ENCODE measurements at regions not wholly inside any gene's neighbourhood (a gene's known extent, or its start where the extent isn't known, plus 50 kb on each side); places are given as distances from the start of the nearest gene placed in this dataset.
"Not testable (repeated sequence)": the region's sequence is repeated elsewhere in the genome, so short reads cannot be mapped to it uniquely, and the experiment has no call there.

DNA sequence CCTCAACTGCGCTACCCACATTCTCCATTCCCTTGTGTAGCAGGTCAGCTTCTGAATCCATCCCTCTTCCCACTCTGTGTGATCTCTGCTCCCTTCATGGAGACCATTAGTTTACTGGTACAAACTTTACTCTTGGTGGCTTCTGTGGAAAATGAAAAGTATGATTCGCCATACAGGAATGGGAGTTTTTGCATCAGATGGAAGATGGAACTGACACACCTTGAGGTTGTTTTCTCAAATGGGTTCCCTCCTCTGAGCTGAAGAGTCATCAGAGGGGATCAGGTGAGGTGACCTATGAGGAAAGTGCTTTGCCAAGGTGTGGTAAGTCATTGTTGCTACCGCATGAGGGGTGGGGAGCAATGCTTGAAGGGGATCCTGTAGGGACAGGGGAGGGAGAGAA, 266.8 kb downstream of the INHBA start:
- no peak overlapping the region for H3K4me3 ChIP-seq (ENCODE audit: low read depth, low read length)
- no peaks in the 10 kb centered on the region for H3K79me2 ChIP-seq (ENCODE audit: control insufficient read depth, insufficient read depth, low read length, unreplicated experiment)
- no peak overlapping the region for H2AFZ ChIP-seq (ENCODE audit: low read length, unreplicated experiment)
- H3K4me1 ChIP-seq (ENCODE audit: control insufficient read depth, insufficient read depth, low read length, unreplicated experiment): peaks cover 7% of the 10 kb centered on the region
- no peaks in the 10 kb centered on the region for H3K36me3 ChIP-seq (ENCODE audit: insufficient read depth, low read length)
- no peaks in the 10 kb centered on the region for H3K27me3 ChIP-seq (ENCODE audit: insufficient read depth, low read length)
- H3K27ac ChIP-seq (ENCODE audit: low read depth, low read length): no peak overlapping the region

DNA sequence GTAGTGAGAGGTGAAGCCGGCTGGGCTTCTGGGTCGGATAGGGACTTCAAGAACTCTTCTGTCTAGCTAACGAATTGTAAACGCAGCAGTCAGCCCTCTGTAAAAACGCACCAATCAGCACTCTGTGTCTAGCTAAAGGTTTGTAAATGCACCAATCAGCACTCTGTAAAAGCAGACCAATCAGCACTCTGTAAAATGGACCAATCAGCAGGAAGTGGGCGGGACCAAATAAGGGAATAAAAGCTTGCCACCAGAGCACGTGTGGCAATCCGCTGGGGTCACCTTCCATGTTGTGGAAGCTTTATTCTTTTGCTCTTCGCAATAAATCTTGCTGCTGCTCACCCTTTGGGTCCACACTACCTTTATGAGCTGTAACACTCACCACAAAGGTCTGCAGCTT, 267.9 kb downstream of the INHBA start:
- H3K27me3 ChIP-seq (ENCODE audit: insufficient read depth, low read length); H3K79me2 ChIP-seq (ENCODE audit: control insufficient read depth, insufficient read depth, low read length, unreplicated experiment); H3K4me3 ChIP-seq (ENCODE audit: low read depth, low read length); H3K27ac ChIP-seq (ENCODE audit: low read depth, low read length); H3K36me3 ChIP-seq (ENCODE audit: insufficient read depth, low read length); H3K4me1 ChIP-seq (ENCODE audit: control insufficient read depth, insufficient read depth, low read length, unreplicated experiment); H2AFZ ChIP-seq (ENCODE audit: low read length, unreplicated experiment): not testable (repeated sequence)

DNA sequence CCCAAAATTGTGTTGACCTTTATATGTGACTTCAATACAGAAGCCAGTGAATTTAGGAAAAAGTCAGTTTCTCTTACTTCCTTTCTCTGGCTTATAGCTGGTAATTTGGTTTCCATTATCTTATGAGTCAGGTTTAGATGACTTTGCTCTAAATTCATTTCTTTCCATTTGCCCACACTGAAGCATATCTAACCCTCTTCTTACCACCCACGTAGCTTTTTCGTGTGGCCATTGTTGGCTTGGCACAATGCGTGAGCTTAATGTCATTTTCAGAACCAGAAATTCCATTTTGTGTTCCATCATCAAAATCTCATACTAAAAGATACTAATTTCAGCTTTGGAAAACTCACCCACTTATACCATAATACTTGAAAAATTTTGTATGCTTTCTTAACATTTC, 271.2 kb downstream of the INHBA start:
- Histone ChIP-seq H3K79me2 (ENCODE audit: control insufficient read depth, insufficient read depth, low read length, unreplicated experiment) (no peaks in the 10 kb centered on the region), H3K4me1 (ENCODE audit: control insufficient read depth, insufficient read depth, low read length, unreplicated experiment) (no peaks in the 10 kb centered on the region), H3K27me3 (ENCODE audit: insufficient read depth, low read length) (no peaks in the 10 kb centered on the region), H2AFZ (ENCODE audit: low read length, unreplicated experiment) (no peak overlapping the region), H3K27ac (ENCODE audit: low read depth, low read length) (no peak overlapping the region), H3K4me3 (ENCODE audit: low read depth, low read length) (no peak overlapping the region), H3K36me3 (ENCODE audit: insufficient read depth, low read length) (no peaks in the 10 kb centered on the region)

DNA sequence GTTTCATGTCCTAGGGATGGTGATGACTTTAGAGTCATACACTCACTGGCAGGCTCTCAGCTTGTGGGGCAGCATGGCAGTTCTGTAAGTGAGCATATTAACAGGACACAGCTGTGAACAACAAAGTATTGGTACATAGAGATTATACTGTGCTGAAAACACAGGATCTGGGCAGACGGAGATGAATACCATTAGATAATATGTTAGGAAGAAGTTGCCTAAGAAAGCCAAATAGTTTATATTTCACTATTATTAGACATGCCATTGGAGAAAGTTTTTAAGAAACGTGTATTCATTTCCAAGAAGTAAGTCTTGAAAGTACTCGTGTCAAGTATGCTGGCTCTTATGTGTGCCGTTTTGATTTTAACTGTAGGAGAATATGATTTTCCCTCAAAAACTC, 274.5 kb downstream of the INHBA start:
- Histone ChIP-seq H3K27me3 (ENCODE audit: insufficient read depth, low read length) (no peaks in the 10 kb centered on the region), H3K27ac (ENCODE audit: low read depth, low read length) (no peak overlapping the region), H3K4me3 (ENCODE audit: low read depth, low read length) (no peak overlapping the region), H2AFZ (ENCODE audit: low read length, unreplicated experiment) (no peak overlapping the region), H3K79me2 (ENCODE audit: control insufficient read depth, insufficient read depth, low read length, unreplicated experiment) (no peaks in the 10 kb centered on the region), H3K36me3 (ENCODE audit: insufficient read depth, low read length) (no peaks in the 10 kb centered on the region), H3K4me1 (ENCODE audit: control insufficient read depth, insufficient read depth, low read length, unreplicated experiment) (peaks cover 20% of the 10 kb centered on the region)

DNA sequence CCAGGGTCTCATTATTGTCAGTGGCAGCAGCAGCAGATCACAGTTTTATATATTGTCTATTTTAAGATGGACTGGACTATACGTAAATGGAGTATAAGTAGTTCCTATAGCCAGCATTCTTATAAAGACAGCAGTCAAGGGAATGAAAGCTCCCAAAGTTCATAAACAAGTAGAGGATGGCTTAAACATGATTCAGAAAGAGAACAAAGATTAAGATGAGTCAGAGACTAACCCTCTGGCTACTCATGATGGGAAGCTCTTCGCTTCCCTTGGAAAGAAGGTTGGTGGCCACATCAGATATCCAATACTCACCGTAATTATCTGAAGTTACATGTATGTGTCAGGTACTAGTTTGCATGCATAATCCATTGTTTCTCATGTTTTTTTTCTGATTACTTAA, 277.0 kb downstream of the INHBA start:
- Histone ChIP-seq H3K79me2 (ENCODE audit: control insufficient read depth, insufficient read depth, low read length, unreplicated experiment) (no peaks in the 10 kb centered on the region), H3K36me3 (ENCODE audit: insufficient read depth, low read length) (no peaks in the 10 kb centered on the region), H3K27ac (ENCODE audit: low read depth, low read length) (peak overlapping the region; percentile 60), H3K4me1 (ENCODE audit: control insufficient read depth, insufficient read depth, low read length, unreplicated experiment) (peaks cover 20% of the 10 kb centered on the region), H3K27me3 (ENCODE audit: insufficient read depth, low read length) (no peaks in the 10 kb centered on the region), H2AFZ (ENCODE audit: low read length, unreplicated experiment) (peak overlapping the region; percentile 43), H3K4me3 (ENCODE audit: low read depth, low read length) (no peak overlapping the region)

DNA sequence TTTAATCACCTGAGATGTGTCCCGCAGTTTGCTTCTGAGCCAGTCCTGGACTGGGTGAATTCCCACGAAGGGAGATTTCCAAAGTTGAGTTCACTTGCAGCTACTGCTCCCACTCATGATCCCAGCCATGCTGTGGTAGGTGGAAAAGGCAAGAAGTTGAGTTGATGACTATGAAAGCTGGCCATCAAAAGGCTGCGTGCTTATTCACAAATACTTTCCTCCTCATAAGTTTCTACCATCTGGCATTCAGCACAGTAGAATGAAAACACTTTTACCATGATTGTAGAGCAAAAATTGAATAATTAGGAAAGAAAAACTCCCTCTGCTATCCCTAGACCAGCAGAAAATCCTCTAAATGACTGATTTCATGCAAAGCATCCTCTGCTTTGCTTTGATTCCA, 281.8 kb downstream of the INHBA start:
- Histone ChIP-seq H3K4me3 (ENCODE audit: low read depth, low read length) (no peak overlapping the region), H3K4me1 (ENCODE audit: control insufficient read depth, insufficient read depth, low read length, unreplicated experiment) (peaks cover 17% of the 10 kb centered on the region), H3K27ac (ENCODE audit: low read depth, low read length) (no peak overlapping the region), H3K79me2 (ENCODE audit: control insufficient read depth, insufficient read depth, low read length, unreplicated experiment) (no peaks in the 10 kb centered on the region), H3K27me3 (ENCODE audit: insufficient read depth, low read length) (no peaks in the 10 kb centered on the region), H2AFZ (ENCODE audit: low read length, unreplicated experiment) (no peak overlapping the region), H3K36me3 (ENCODE audit: insufficient read depth, low read length) (no peaks in the 10 kb centered on the region)

DNA sequence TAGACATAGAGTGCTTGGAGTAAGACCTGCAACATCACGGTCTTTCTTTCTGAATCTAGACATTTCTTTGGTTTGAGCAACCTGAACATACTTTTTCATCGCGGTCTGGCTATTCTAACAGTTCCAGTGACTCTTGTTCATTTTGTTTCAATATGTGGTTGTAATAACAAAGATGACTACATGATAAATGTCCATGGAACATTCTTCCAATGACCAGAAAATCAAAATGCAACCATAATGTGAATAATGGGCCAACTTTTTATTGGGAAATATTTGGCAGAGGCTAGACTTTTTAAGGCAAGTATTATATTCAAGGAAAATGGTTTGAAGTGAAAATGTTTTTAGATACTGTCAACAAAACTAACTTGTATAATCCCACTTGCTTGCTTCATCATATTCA, 282.5 kb downstream of the INHBA start:
- Histone ChIP-seq H3K36me3 (ENCODE audit: insufficient read depth, low read length) (no peaks in the 10 kb centered on the region), H2AFZ (ENCODE audit: low read length, unreplicated experiment) (no peak overlapping the region), H3K27ac (ENCODE audit: low read depth, low read length) (no peak overlapping the region), H3K27me3 (ENCODE audit: insufficient read depth, low read length) (no peaks in the 10 kb centered on the region), H3K79me2 (ENCODE audit: control insufficient read depth, insufficient read depth, low read length, unreplicated experiment) (no peaks in the 10 kb centered on the region), H3K4me3 (ENCODE audit: low read depth, low read length) (no peak overlapping the region), H3K4me1 (ENCODE audit: control insufficient read depth, insufficient read depth, low read length, unreplicated experiment) (peaks cover 11% of the 10 kb centered on the region)

DNA sequence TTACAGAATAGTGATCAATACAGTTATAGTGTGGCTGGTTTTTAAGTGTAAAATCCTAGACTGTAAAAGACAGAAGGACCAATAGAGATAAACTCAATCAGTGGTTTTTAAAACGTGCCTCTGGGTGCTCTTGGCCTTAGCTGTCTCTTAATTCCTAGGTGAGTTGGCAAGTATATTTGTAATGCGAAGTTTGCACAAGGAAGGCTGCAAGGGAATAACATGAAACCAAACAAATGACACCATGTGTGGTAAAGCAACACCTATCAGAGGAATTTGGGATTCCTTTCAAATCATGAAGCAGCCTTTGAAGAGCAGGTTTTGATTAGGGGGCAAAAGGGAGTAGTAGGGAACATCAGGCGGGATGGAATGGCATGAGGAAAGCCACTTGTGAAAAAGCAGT, 284.6 kb downstream of the INHBA start:
- no peaks in the 10 kb centered on the region for H3K36me3 ChIP-seq (ENCODE audit: insufficient read depth, low read length)
- H3K27ac ChIP-seq (ENCODE audit: low read depth, low read length): no peak overlapping the region
- H3K4me3 ChIP-seq (ENCODE audit: low read depth, low read length): no peak overlapping the region
- no peaks in the 10 kb centered on the region for H3K79me2 ChIP-seq (ENCODE audit: control insufficient read depth, insufficient read depth, low read length, unreplicated experiment)
- H2AFZ ChIP-seq (ENCODE audit: low read length, unreplicated experiment): no peak overlapping the region
- H3K4me1 ChIP-seq (ENCODE audit: control insufficient read depth, insufficient read depth, low read length, unreplicated experiment): no peaks in the 10 kb centered on the region
- H3K27me3 ChIP-seq (ENCODE audit: insufficient read depth, low read length): no peaks in the 10 kb centered on the region

DNA sequence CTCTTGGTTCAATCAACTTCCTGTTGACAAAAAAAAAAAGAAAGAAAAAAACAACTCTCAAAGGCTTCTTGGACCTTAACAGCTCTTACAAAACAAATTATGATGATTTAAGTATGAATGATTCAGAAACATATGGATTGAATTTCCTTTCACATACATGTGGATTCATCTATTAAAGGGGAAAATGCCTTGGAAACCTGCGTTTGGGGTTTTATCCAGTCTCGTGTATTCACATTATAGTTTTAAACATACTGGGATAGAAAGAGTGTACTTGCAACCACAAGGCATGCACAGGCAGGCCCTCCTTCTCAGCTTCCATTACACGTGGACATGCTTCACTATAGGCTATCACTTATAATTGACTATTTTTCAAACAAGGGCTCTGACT, 286.7 kb downstream of the INHBA start:
- no peak overlapping the region for H2AFZ ChIP-seq (ENCODE audit: low read length, unreplicated experiment)
- H3K27ac ChIP-seq (ENCODE audit: low read depth, low read length): no peak overlapping the region
- no peaks in the 10 kb centered on the region for H3K4me1 ChIP-seq (ENCODE audit: control insufficient read depth, insufficient read depth, low read length, unreplicated experiment)
- H3K27me3 ChIP-seq (ENCODE audit: insufficient read depth, low read length): no peaks in the 10 kb centered on the region
- no peaks in the 10 kb centered on the region for H3K36me3 ChIP-seq (ENCODE audit: insufficient read depth, low read length)
- no peak overlapping the region for H3K4me3 ChIP-seq (ENCODE audit: low read depth, low read length)
- no peaks in the 10 kb centered on the region for H3K79me2 ChIP-seq (ENCODE audit: control insufficient read depth, insufficient read depth, low read length, unreplicated experiment)

DNA sequence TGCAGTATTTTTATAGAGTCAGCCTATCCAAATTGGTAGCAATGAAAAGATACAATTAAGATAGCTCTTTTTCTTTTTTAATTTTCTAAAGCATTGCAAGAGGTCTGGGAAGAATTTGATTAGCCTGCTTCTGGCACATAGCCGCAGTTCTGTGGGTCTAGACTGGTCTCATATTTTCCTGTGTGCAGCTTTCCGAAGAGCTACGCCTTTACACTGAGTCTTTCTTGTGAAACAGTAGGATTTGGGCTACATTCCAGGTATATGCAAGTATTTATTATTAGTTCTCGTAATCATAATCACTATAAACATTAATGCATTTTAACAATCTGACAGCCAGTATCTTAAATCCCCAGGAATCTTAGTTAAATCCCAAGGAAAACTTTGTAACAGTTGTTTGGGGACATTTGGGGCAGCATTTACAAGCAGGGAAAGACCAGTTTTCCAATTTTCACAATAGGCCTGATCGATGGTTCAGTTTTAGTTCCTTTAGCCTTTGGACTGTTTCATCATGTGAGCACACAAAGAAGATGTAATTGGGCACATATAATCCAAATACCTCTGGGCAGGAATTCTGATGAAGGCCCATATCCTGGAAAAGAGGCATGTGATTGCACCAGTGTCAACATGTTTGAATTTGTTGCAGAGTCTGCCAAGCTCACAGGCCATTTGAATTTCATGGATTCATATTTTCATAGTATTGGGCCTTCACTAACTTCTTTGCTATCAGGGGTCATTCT, 287.3 kb downstream of the INHBA start:
- Histone ChIP-seq H3K27me3 (ENCODE audit: insufficient read depth, low read length) (no peaks in the 10 kb centered on the region), H3K79me2 (ENCODE audit: control insufficient read depth, insufficient read depth, low read length, unreplicated experiment) (no peaks in the 10 kb centered on the region), H3K36me3 (ENCODE audit: insufficient read depth, low read length) (no peaks in the 10 kb centered on the region), H3K4me3 (ENCODE audit: low read depth, low read length) (no peak overlapping the region), H3K4me1 (ENCODE audit: control insufficient read depth, insufficient read depth, low read length, unreplicated experiment) (no peaks in the 10 kb centered on the region), H2AFZ (ENCODE audit: low read length, unreplicated experiment) (no peak overlapping the region), H3K27ac (ENCODE audit: low read depth, low read length) (no peak overlapping the region)

DNA sequence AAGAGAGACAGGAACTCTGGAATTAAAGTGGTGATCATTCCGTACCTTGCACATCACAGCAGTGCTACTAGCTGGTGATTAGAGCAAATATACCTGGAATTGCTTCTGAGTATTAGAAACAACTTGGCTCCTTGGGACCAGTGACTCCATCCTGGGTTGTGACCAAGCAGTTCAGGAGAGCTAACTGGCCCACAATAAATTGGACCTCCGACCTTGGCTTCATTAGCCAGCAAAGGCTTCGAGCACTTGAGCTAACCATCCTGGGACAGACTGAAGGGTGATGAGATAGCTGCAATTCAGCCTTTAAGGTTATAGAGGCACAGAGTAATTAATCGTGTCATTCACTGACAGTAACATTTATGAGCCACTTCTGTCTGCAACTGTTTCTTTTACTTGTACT, 287.8 kb downstream of the INHBA start:
- no peak overlapping the region for H3K27ac ChIP-seq (ENCODE audit: low read depth, low read length)
- no peak overlapping the region for H2AFZ ChIP-seq (ENCODE audit: low read length, unreplicated experiment)
- H3K4me1 ChIP-seq (ENCODE audit: control insufficient read depth, insufficient read depth, low read length, unreplicated experiment): no peaks in the 10 kb centered on the region
- no peak overlapping the region for H3K4me3 ChIP-seq (ENCODE audit: low read depth, low read length)
- no peaks in the 10 kb centered on the region for H3K27me3 ChIP-seq (ENCODE audit: insufficient read depth, low read length)
- H3K79me2 ChIP-seq (ENCODE audit: control insufficient read depth, insufficient read depth, low read length, unreplicated experiment): no peaks in the 10 kb centered on the region
- H3K36me3 ChIP-seq (ENCODE audit: insufficient read depth, low read length): no peaks in the 10 kb centered on the region
